SK-N-MC (cell line): ENCODE measurements at regions not wholly inside any gene's neighbourhood (a gene's known extent, or its start where the extent isn't known, plus 50 kb on each side); places are given as distances from the start of the nearest gene placed in this dataset.

Experiments
- EZH2 ChIP-seq: fragments of 200-600 bp; sonication (generic); IDR thresholded peaks from one replicate; pipeline ENCODE4 v1.6.1; 2017; ENCODE audit warnings: antibody characterized with exemption
- FOXP2 ChIP-seq: optimal IDR thresholded peaks from 2 replicates; pipeline ENCODE3; 2011; ENCODE audit warnings: mild to moderate bottlenecking, moderate library complexity; ENCODE audit not compliant: insufficient read depth; ENCODE audit errors: extremely low read length, control extremely low read depth
- POLR2AphosphoS5 ChIP-seq: IDR thresholded peaks from 2 replicates; pipeline ENCODE4 v1.6.1; 2012; ENCODE audit warnings: mild to moderate bottlenecking, low read depth, low read length, borderline replicate concordance

DNA sequence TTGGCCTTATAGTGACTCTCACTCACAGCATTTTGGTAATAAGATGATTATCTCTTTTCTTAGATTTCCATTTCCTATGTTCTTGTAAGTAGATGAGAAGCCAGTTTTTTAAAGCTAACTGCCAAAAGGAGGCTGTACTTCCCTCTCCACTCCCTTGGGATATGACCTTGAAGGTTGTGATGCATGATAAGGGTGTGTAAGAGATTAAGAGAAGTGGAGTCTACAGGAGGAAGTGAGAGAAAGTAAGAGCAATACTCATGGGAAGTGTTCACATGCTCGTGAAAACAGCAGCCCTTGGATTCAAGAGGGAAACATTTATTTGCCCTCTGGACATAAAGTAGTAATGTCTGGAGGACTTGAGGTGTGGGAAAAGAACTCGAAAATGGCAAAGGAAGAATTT lies 171.5 kb downstream of the EVA1A start:
- TF ChIP-seq FOXP2, result no peak
- no peak for TF ChIP-seq EZH2
- no peak for TF ChIP-seq POLR2AphosphoS5
